ENCODE measurements at regions not wholly inside any gene's neighbourhood (a gene's known extent, or its start where the extent isn't known, plus 50 kb on each side); places are given as distances from the start of the nearest gene placed in this dataset.

DNA sequence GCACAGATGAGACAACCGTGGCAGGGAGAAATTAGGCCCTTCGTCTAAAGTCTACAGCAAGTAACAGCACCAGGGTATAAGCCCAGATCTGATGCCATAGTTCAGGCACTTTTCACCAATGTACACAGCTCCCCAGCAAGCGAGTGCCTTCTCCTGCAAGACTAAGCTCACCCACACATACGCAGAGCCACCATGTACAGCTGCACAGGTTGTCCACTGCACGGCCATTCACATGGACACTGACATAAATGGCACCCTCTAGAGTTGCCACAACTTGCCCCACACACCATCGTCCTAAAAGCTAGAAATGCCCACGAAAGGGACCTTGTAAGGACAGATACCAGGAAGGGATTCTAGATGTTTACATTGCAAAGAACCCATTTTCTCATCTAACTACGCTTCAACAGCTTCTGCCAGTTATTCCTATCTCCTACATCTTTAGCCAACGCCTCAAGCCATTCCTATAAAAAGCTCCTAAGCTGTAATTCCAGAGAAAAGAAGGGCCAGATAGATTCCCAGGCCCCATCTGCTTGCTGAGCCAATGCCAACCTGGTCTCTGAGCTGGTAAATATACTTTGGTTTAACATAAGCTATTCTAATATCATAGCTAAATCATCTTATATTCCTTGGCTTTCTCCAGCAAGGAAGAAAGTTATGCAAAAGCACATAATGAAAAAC is 174.0 kb upstream of the KAZN start (continued):
- TF ChIP-seq CBX2 (IDR thresholded peaks at IDR 0.05; ENCODE audit: low read depth, low read length) (no peak), CBX2 (CRISPR knock-in tag; IDR thresholded peaks at IDR 0.05; ENCODE audit: low read depth) (no peak), ZNF629 (CRISPR knock-in tag; conservative IDR thresholded peaks at IDR 0.05) (no peak), NR3C1 (CRISPR knock-in tag; IDR thresholded peaks at IDR 0.05) (no peak), CHD4 (IDR thresholded peaks at IDR 0.05; ENCODE audit: borderline replicate concordance, low read length) (no peak), KLF11 (CRISPR knock-in tag; IDR thresholded peaks at IDR 0.05) (no peak), TCF7 (IDR thresholded peaks at IDR 0.05; ENCODE audit: low read depth) (no peak), ZFAT (CRISPR knock-in tag; conservative IDR thresholded peaks at IDR 0.05) (no peak)

- Histone ChIP-seq H3K4me1 (ENCODE audit: insufficient read depth, low read length) (no peaks in the 10 kb centered on the region), H2AFZ (ENCODE audit: low read length) (no peak overlapping the region), H3K27me3 (ENCODE audit: control insufficient read depth in 1 of 2, insufficient read depth in 2 of 2, low read length in 2 of 2) (no peaks in the 10 kb centered on the region), H3K27ac (ENCODE audit: extremely low read length, insufficient read depth, low read length) (no peak overlapping the region), H3K4me2 (ENCODE audit: low read depth, low read length) (no peak overlapping the region), H3K79me2 (ENCODE audit: insufficient read depth, low read length) (no peaks in the 10 kb centered on the region), H3K9me3 (ENCODE audit: low read length) (no peaks in the 10 kb centered on the region), H3K4me3 (replicated peaks in 1 of 3; ENCODE audit: insufficient read depth in 1 of 3, low read depth in 2 of 3, low read length in 3 of 3) (no peak overlapping the region), H3K36me3 (replicated peaks in 1 of 2; ENCODE audit: control insufficient read depth in 1 of 2, insufficient read depth in 2 of 2, low read length in 2 of 2) (no peaks in the 10 kb centered on the region), H3K9ac (ENCODE audit: insufficient read depth, low read depth, low read length) (no peak overlapping the region), H4K20me1 (ENCODE audit: insufficient read depth, low read length) (no peaks in the 10 kb centered on the region)
- 10% methylated on average over 2 of the region's 2 CpGs for WGBS (ENCODE audit: low lambda C conversion rate)
- BruUV-seq (replicated peaks): no TSS peak
- POLR2A ChIA-PET: no interaction called here
- in situ Hi-C loops (cut with HindIII; ENCODE audit: extremely low pct_ligation_motif_present, low pct_unique_long_range_greater_than_20kb) (no loop called here), intact Hi-C loops (cut with micrococcal nuclease; ENCODE audit: unreplicated experiment) (no loop called here)
- DNase-seq (ENCODE audit: low spot score) (no peak), FAIRE-seq (no peak), ATAC-seq (no peak)
- CTCF ChIA-PET (ENCODE audit: low intra/inter-chr PET ratio, low total read pairs): no interaction called here
- TF ChIP-seq ZFP91 (CRISPR knock-in tag; IDR thresholded peaks at IDR 0.05; ENCODE audit: borderline replicate concordance) (no peak), TBL1XR1 (IDR thresholded peaks at IDR 0.05; ENCODE audit: borderline replicate concordance, low read length, partially characterized antibody) (no peak), SETDB1 (CRISPR knock-in tag; IDR thresholded peaks at IDR 0.05; ENCODE audit: borderline replicate concordance) (no peak), ZNF432 (CRISPR knock-in tag; IDR thresholded peaks at IDR 0.05; ENCODE audit: borderline replicate concordance) (no peak), GABPA (IDR thresholded peaks at IDR 0.05; ENCODE audit: low read depth, low read length) (no peak), GABPA (CRISPR knock-in tag; IDR thresholded peaks at IDR 0.05; ENCODE audit: low read depth) (no peak), CREB1 (IDR thresholded peaks at IDR 0.05) (no peak), CREB1 (CRISPR knock-in tag; IDR thresholded peaks at IDR 0.05) (no peak), IRX3 (CRISPR knock-in tag; IDR thresholded peaks at IDR 0.05; ENCODE audit: borderline replicate concordance, low read depth) (no peak), ZBTB37 (CRISPR knock-in tag; IDR thresholded peaks at IDR 0.05) (no peak), ZNF530 (CRISPR knock-in tag; IDR thresholded peaks at IDR 0.05; ENCODE audit: low read depth) (no peak), FOXM1 (CRISPR knock-in tag; IDR thresholded peaks at IDR 0.05) (no peak), SRSF9 (IDR thresholded peaks at IDR 0.05; ENCODE audit: borderline replicate concordance, insufficient read depth, low read depth, low read length, poor library complexity, severe bottlenecking) (no peak), IRF1 (CRISPR knock-in tag; IDR thresholded peaks at IDR 0.05; ENCODE audit: low read depth) (no peak), ZNF7 (CRISPR knock-in tag; IDR thresholded peaks at IDR 0.05) (no peak)
Observed at GRCh38 chr1:14426854-14427253, 171.6 kb upstream of the KAZN start.
